PC-9 (cell line): ENCODE measurements at regions not wholly inside any gene's neighbourhood (a gene's known extent, or its start where the extent isn't known, plus 50 kb on each side); places are given as distances from the start of the nearest gene placed in this dataset.

Experiments used
- CTCF ChIP-seq: fragments of 200-600 bp; sonication (generic); conservative IDR thresholded peaks from 2 replicates; pipeline ENCODE4 v1.6.1; 2017; ENCODE audit warnings: mixed run types, antibody characterized with exemption, mild to moderate bottlenecking, moderate library complexity
- EZH2 ChIP-seq: fragments of 200-600 bp; sonication (generic); IDR thresholded peaks from 2 replicates; pipeline ENCODE4 v1.8.0; 2017; ENCODE audit warnings: antibody characterized with exemption, low read depth

- TF ChIP-seq CTCF (no peak), EZH2 (no peak)
Measured at GRCh38 chr11:33610903-33611302, 89.7 kb downstream of the C11orf91 start.
